ENCODE measurements at regions not wholly inside any gene's neighbourhood (a gene's known extent, or its start where the extent isn't known, plus 50 kb on each side); places are given as distances from the start of the nearest gene placed in this dataset.

DNA sequence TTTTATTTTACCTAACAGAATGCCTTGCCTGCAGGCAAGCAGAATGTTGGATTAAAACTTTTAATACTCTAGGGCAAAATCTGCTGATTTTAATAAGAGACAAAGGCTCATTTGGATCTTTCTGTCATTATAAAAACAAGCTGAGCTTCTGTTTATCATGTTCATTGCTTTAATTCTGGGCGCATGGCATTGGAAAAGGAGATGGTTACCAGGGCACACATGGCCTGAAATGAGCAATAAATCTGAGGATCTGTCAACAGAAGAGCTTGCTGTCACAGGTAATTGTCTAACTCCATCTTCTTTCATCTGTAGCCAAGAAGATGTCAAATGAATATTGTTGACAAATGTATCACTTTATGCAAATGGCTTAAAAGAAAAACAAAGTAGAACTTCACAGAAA lies 439.6 kb downstream of the DOK5 start:
- TF ChIP-seq, protein P1, sequence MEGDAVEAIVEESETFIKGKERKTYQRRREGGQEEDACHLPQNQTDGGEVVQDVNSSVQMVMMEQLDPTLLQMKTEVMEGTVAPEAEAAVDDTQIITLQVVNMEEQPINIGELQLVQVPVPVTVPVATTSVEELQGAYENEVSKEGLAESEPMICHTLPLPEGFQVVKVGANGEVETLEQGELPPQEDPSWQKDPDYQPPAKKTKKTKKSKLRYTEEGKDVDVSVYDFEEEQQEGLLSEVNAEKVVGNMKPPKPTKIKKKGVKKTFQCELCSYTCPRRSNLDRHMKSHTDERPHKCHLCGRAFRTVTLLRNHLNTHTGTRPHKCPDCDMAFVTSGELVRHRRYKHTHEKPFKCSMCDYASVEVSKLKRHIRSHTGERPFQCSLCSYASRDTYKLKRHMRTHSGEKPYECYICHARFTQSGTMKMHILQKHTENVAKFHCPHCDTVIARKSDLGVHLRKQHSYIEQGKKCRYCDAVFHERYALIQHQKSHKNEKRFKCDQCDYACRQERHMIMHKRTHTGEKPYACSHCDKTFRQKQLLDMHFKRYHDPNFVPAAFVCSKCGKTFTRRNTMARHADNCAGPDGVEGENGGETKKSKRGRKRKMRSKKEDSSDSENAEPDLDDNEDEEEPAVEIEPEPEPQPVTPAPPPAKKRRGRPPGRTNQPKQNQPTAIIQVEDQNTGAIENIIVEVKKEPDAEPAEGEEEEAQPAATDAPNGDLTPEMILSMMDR (IDR thresholded peaks at IDR 0.05; ENCODE audit: poor library complexity), result no peak
- no peak for TF ChIP-seq EZH2 (IDR thresholded peaks at IDR 0.05; ENCODE audit: borderline replicate concordance)
